Fibroblast of lung (primary cell): ENCODE measurements at regions not wholly inside any gene's neighbourhood (a gene's known extent, or its start where the extent isn't known, plus 50 kb on each side); places are given as distances from the start of the nearest gene placed in this dataset.

Experiments
- CTCF ChIP-seq, 2 donors: IDR thresholded peaks in 1 of 2; conservative IDR thresholded peaks in 1 of 2; 1 replicate in 1 of 2; 2 replicates in 1 of 2; pipeline ENCODE4 v1.5.1; 2011 to 2012; ENCODE audit warnings: low read length in 2 of 2, control low read depth in 1 of 2, inconsistent platforms in 1 of 2, low read depth in 1 of 2, mild to moderate bottlenecking in 1 of 2
- EZH2 ChIP-seq: IDR thresholded peaks from 2 replicates; pipeline ENCODE4 v1.5.1; 2012; ENCODE audit warnings: low read length, control low read depth, mild to moderate bottlenecking; ENCODE audit errors: missing control alignments

DNA sequence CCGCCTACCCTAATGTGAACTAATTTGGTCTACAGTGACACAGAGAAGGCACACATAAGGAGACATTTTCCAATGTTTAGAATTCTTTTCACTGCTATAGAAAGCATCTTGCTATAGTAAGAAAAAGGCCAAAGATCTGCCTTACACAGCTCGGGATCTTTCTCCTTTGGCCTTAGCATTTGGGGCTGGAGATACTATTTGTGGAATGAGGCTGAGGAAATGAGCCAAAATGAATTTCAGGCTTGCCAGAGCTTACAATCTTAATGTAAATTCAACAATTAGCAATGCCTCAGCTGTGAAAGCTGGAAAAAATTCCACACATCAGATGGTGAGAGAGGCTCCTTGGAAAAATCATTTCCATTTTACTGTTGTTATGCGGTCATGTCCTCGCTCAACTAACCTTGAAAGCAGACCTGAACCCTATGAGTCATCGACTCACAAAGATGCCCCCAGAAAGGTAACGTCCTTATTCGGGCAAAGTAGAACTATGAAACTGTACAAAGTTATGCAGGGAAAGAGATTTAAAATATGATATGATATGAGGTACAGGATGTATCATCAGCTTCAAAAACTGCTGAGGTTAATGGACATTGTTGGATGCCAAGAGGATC, 324.5 kb upstream of the NBEA start:
- no peak for TF ChIP-seq CTCF (conservative IDR thresholded peaks at IDR 0.05 in 1 of 2, IDR thresholded peaks at IDR 0.05 in 1 of 2; ENCODE audit: low read depth in 1 of 2, low read length in 2 of 2)
- no peak for TF ChIP-seq EZH2
